HG03520 (cell line): ENCODE measurements at regions not wholly inside any gene's neighbourhood (a gene's known extent, or its start where the extent isn't known, plus 50 kb on each side); places are given as distances from the start of the nearest gene placed in this dataset.

Source experiments
- ATAC-seq: cut with Tn5 transposase; IDR thresholded peaks from one replicate; pipeline ENCODE4 v1.9.1; 2021; ENCODE audit warnings: mild to moderate bottlenecking, moderate library complexity; ENCODE audit not compliant: unreplicated experiment

DNA sequence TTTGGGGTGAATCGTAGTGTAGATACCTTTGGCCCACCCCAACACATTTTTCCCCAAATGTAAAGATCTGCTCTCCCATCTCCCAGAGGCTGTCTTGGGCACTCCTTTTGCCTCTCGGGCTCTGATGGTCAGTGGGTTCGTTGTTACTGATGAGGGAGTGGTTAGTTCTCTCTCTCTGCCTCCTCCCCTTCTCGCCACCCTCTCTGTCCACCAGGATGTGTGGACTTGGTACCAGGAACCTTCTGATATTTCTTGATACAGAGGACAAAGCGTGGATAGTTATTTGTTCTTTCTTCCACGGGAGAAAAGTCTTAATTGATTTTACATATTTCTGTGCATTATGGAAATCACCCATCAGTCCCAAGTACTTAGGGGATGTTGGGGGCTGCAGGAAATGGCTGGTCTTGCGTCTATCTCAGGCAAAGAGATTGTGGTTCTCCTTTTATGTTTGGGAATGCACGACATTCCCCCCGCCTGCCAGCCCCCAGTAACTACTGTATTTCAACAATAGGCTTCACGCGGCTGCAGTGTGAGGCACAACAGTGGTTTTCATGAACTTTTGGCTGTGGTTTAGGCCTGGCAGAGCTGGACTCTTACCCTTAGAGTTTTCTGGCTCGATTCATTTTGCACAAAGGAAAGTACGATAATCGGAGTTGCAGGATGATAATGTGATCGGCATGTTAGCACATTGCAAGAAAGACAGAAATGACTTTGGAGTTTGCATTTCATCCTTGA lies 79.0 kb upstream of the ZNF536 start:
- ATAC-seq, result no peak

DNA sequence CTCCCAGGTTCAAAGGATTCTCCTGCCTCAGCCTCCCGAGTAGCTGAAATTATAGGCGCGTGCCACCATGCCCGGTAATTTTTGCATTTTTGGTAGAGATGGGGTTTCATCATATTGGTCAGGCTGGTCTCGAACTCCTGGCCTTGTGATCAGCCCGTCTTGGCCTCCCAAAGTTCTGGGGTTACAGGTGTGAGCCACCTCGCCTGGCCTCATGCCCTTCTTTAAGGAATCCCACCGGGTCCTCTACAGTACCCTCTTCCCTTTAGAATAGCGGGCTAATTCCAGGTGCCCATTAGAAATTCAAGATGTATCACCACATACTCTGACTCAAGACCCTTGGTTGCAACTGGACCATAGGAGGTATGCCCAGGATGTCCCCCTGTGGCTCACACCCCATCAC lies 74.2 kb upstream of the ZNF536 start:
- ATAC-seq, result no peak

DNA sequence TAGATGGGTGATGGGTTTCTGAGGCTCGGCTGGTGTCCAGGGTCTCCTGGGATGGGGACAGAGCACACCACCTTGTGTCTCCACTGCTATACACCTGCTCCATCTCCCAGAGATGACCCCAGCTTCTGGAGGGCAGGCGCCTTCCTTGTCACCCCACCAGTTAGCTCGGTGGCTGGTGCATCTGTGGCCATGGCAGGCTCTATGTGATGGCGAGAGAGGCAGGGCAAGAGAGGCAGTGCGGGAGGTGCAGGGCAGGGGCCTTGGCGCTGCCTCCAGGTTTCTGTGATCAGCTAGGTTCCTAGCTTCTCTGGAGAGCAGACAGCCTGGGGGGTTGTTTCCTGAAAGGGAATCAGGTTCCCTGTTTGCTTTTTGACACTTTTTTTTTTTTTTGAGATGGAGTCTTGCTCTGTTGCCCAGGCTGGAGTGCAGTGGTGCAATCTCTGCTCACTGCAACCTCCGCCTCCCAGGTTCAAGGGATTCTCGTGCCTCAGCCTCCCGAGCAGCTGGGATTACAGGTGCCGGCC lies 69.0 kb upstream of the ZNF536 start:
- no peak for ATAC-seq

DNA sequence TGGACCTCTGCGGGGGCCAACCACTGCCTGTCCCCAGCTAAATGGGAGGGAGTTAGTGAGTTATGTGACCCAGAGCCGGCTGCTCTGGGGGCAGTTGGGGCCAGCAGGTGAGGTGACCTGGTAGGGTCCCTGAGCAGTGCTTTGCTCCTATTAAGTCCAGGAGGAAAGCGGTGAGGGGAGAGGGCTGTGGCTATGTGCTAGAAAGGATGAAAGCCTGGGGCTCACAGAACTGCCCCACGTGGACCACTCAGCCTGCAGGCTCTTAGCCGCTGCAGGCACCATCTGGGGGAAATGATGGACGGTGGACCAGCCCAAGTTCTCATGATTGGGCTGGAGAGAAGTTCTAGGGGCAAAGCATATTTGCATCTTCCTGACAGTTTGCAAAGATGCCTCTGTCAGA lies 67.6 kb upstream of the ZNF536 start:
- ATAC-seq, result no peak

DNA sequence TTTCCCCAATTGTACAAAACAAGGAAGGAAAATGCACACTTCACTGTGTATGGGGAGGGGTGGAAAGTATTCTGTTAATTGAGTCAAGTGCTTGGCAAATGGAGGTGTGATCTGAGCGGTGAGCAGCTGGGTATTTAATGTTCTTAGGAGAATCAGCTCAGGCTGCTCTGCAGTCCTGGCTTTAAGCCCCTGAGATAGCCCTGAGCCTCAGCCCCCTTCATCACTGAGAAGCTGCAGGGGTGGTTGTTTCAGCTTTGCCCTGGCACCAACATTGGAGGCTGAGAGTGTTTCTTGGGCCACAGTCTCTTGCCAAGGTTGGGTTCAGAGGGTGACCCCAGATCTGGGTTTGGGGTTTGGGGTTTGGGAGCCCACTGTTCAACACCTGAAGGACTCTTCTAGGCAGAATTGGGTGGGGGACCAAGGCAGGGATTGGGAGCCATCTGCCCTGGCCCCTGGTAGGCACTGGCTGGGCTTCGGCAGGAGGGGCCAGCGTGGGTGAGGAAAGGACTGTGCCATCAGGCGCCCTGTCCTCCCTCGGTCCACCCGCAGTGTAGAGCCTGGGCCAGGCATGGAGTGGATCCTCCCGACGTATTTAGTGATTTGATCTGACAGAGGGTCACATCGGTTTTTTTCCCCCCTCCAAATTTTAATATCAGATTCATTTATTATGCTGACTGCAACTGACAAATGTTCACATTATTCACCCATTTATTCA lies 66.7 kb upstream of the ZNF536 start:
- no peak for ATAC-seq

DNA sequence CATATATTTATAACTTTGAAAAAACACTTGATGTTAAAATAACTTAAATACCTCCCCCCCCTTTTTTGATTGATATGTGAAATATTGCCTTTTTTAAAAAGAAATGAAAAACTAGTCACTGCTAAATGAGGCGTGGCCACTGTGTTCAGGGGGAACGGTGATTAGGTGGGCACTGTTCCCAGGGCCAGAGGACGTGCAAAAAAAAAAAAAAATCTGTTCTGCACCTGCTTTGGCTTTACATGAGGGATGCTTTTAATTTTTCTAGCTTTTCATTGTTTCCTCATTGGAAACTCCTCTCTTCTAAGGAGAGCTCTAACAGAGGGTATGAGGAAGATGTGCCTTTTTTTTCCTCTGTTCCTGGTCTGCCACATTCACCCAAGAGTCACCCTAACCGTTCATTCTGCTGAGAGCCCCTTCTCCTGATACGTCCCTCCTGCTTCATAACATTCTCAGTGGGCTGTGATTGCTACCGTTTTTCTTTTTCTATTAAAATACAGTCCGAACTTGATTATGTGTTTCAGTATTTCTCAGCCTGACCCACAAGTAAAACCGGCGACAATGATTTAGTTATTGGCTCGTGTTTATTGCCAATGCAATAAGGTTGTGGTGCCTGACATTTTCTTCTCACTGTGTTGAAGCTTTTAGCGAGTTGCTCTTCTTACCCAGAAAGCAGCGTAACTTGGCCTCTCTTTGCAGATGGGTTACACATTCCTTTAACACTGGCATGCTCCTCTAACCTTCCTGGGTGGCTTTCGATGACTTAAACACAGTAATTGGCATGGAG lies 64.8 kb upstream of the ZNF536 start:
- no peak for ATAC-seq

DNA sequence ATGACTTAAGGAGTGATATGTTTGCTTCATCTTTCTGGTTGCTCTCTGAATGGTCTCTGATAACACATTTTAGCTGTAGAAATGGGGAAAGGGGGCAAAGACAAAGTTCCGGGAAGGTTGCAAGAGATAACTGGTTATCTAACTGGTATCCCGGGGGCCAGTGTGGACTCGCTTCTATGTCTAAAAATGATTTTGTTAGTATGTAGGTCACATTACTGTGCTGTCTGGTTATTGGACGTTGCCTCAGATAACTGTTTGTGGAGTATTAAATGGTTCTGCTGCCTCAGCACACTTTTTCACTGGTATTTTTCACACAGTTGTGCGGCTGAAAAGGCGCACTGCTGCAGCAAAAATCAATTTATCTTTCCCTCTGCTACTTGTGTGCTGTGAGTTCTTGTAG lies 63.0 kb upstream of the ZNF536 start:
- no peak for ATAC-seq

DNA sequence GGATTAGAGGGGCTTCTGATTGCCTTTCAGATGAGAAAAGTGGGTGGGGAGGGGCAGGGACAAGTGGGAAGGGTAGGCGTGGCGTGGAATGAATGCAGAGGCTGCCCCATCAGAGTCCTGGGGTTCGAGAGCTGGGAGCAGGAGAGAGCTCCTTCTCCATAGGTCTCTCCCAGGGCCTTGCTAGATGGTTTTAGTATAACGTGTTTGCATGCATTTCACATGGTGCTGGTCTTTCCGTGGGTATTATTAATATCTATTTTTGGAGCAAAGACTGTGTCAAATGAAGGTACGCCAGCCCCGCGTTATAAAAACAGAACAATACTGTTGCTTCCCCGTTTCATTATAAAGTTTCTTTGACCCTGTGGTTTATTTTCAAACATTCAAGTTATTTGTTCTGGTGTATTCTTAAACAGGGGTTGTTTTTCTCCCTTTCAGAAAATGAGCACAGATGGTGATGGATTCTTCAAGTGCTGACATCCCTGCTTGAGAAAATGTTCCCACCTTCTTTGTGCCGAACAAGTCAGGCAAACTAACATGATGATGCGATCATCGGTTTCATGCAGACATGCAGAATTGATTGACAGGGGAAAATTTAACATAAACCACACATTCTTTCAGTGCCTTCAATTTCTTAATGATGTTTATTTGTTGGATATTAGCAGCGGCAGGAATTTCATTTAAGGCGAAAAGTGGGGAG lies 62.1 kb upstream of the ZNF536 start:
- no peak for ATAC-seq

DNA sequence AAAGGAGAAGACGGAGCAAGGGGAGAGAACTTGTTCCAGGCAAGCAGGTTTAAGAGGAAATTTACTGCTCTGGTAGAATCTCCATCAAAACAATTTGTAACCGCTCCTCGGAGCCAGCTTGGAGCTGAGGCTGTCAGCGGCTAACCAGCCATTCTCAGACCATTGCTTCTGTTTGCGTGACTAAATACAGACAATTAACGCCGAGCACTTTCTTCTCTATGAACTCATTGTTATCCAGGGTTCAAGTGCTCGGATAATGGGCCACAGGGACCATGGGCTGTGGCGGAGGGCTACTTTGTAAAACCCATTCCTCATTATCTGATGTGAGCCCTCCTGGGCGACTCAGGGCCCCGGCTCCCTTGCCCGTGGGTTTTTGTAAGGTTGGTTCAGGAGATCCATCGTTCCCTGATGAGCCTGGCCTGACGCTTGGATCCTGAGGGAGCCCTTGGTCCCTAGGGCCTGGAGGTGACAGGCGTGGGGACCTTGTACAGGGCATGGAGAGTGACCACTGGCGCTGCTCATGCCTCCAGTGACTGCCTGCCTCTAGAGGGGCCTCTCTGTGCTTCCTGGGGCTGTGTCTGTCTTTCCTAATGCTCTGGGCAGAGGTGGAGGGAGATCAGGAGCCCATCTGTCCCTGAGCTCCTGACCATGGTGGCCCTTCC lies 61.5 kb upstream of the ZNF536 start:
- ATAC-seq, result no peak

DNA sequence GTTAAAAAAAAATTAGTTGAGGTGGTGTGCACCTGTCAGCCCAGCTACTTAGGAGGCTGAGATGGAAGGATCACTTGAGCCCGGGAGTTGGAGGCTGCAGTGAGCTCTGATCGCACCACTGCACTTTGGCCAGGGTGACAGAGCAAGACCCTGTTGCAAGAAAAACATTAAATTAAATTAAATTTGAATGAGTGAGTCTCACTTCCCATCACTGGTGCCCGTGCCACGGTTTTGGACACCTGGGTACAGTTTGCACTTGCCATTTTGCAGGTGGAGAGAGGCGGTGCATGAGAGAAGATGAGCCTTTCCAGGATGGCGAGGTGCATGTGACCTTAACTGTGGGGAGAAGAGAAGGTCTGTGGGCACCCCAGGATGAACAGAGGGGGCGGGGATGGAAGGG lies 60.3 kb upstream of the ZNF536 start:
- no peak for ATAC-seq

DNA sequence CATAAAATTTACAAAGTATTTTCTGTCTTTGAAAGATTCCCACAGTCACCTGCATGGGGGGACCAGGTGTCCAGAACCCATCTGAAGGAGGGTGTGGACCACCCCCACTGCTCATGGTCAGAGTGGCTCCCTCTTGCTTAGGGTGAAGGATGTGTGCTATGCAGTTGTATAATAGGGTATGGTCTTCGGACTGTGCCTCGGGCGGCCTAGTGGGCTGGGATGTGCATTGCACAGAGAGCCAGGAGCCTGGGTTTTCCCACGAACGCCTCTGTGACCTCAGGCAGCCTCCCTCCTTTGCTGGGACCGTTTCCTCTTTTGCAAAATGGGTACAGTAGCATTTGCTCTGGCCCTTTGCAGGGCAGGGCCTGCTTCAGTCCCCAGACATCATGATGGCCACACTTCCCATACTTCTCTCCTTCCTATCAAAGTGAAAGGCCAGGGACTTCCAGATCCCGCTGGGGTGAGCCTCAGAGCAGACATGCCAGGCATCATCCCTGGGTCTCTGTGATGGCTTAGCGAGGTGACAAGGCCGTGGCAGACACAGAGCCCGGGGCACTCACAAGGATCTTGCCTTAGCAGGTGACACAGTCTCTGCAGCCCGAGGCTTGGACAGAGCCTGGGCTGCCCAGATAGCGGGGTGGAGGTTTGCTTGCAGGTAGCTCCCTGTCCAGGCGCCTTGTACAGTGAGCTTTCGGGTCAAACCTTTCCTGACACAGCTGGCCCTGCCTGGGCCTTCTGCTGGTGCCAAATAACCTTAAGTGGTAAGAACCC lies 59.4 kb upstream of the ZNF536 start:
- no peak for ATAC-seq

DNA sequence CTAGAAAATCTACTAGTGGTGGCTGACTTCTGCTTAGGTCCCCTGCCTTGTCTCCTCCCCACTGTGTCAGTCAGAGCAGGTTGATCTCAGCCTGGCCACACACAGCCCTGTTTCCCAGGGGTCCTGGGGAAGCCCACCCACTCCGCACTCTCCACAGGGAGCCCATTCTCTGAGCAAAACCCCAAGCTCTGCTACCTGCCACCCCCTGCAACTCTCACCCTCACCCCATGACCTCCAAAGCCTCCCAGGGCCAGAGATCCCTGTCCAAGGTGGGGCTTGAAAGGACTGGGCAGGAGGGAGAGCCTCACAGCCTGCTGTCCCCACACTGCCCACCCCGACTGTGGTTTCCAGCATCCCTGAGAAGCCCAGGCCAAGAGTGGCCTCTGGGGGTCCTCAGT lies 58.8 kb upstream of the ZNF536 start:
- no peak for ATAC-seq

DNA sequence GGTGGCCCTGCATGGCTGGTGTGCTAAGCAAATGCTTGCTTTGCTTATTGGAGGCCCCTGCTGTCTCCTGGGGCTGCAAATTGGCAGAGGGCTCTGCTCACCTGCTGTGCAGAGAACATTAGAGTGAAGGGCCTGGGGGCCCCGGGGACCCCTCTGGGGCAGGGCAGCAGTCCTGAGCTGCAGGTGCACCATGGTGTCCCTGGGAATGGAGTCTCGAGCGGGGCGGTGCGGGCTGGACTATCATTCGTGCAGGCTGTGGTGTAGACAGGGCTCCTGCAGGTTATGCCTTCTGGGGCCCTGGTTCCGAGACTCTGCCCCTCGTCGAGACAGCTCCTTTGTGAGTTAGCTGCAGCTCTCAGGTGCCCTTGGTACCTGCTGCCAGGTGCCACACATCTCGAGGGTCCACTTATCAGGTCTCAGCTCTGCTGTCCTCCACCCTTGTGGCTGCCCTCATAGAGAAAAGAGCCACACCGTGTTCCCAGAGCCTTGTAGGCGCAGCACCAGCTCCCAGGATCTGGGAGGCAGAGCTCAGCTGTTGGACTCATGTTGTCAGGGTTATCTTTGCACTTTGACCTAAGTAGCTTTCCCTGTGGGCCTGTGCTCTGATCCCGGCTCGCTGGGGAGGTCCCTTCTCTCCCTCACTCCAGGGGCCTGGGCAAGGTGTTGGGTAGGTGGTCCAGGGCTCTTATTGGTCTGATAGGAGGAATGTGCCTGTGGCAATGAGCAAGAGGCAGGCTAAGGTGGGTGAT lies 58.0 kb upstream of the ZNF536 start:
- no peak for ATAC-seq

DNA sequence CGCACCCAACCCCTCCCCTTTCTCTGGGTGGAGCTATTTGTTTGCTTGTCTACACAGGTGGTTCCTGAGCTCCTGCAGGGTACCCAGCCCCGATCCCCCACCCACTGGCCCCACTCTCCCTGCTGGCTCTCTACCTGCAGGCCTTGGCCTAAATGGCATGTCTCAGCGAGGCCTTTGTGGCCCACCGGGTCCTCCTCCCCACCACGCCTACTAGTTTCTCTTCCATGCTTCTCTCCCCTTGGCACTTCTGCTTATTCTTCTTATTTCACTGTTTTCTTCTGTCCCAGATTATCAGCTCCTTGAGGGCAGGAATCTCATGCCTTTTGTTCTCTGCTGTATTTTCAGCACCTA lies 57.4 kb upstream of the ZNF536 start:
- no peak for ATAC-seq

DNA sequence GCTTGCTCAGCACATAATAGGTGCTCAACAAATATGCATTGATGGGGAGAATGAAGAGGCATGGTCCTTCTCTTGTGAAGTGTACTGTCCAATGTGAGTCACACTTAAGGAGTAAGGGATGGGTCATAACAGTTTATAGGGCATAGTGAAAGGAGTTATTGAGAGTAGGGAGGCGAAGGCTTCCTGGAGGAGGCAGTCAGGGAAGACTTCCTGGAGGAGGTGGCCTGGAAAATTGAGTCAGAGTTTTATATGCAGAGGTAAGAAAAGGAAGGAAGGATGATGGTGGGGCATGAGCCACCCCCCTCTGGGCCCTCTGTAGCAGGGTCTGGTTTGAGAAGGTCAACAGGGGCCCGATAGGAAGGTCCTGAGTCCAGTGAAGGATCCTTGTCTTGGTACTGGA lies 57.0 kb upstream of the ZNF536 start:
- no peak for ATAC-seq

DNA sequence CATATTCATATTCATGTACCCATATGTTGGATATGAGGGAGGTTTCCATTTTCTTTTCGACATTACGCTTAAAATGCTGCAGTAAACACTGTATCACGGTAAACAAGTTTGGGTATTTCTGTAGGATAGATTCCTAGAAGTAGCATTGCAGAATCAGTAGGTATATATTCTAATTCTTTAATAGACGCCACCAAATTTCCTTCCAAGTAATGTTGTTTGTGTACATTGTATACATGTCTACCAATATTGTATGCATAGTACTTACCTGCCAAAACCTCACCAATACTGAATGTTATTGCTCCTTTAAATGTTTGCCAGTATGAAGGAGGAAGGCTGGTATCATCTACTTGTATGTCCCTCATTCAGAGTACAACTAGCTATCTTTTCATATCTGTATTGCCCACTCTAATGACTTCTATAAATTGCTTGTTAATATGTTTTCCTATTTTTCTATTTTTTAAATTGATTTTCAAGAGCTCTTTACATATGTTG lies 56.1 kb upstream of the ZNF536 start:
- ATAC-seq, result no peak

DNA sequence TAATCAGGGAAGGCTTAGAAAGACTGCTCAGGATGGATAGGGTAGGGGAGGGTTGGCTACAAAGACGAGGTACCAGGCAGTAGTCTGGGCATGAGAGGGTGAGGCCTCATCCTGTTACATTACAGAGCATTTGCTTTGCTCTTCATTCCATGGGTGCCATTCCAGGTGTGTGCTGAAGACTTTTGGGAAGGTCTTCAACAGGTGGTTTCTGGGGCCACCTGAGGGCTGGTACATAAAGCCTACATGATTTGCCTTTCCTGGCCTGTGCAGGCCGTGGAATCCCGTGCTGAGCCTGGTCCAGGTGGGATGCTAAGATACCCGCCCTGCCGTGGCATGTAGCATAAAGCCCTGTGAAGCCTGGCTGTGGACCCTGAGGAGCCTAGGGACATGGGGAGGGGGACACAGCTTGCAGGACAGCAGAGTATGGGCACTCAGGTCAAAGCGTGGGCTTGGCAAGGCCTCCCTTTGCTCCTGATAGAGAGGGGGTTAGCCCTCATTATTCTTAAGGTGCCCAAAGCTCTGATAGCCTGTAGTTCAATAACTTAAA lies 55.6 kb upstream of the ZNF536 start:
- ATAC-seq, result no peak

DNA sequence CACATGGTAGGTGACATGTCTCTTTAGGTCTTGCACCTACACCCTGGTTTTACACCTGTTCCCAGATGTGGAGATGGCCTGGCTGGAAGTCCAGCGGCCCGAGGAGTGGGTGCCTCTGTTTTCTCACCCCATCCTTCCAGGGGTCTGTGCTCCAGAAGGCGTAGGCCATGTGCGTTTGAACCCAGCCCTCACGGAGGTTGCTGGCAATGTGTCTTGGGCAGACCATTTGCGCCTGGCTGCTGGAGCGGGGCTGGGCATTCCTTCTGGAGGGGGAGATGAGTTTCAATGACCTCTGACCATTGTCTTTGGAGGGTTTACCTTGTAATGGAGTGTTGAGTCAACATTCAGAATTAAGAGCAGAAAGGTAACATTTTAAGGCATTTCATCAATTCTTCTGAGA lies 54.8 kb upstream of the ZNF536 start:
- no peak for ATAC-seq

DNA sequence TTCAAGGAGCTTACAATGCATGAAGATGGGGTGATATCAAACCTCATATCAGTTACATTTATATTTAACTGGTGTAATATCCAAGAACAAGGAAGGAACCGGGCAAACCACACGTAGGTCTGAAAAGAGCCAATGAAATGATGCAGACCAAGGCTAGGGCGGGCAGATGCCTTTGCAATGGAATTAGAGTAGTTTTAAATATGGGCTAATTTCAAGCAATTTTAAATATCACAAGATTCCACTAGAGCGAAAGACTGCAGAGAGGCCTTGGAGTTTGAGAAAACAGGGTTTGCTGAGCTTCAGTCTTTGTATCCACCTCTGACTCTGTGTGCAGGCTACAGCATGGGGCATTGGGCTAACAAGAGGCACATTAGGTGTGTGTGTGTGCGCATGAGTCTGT lies 53.9 kb upstream of the ZNF536 start:
- ATAC-seq, result no peak
